Bronchial epithelial cell (primary cell): ENCODE measurements at regions not wholly inside any gene's neighbourhood (a gene's known extent, or its start where the extent isn't known, plus 50 kb on each side); places are given as distances from the start of the nearest gene placed in this dataset.

ENCODE experiments used
- DNase-seq: peaks from one replicate; pipeline ENCODE4 v3.0.0-alpha.2; 2010; ENCODE audit warnings: low read depth
- FAIRE-seq: peaks from 2 replicates; lab custom pipeline; 2011; peaks lifted over from hg19 to GRCh38; lab: Jason Lieb, UNC
- H3K27me3 ChIP-seq: 2 replicates; pipeline ENCODE4 v1.5.1; 2011; ENCODE audit warnings: low read length; ENCODE audit not compliant: control insufficient read depth, insufficient read depth
- H3K36me3 ChIP-seq: 2 replicates; pipeline ENCODE4 v1.5.1; 2011; ENCODE audit warnings: low read length; ENCODE audit not compliant: control insufficient read depth, insufficient read depth
- H3K4me3 ChIP-seq: 2 replicates; pipeline ENCODE4 v1.5.1; 2011; ENCODE audit warnings: mild to moderate bottlenecking, low read depth, low read length, control low read depth
- TF ChIP-seq, protein P1 (sequence below): IDR thresholded peaks from 2 replicates; pipeline ENCODE4 v1.5.1; 2011; ENCODE audit warnings: mild to moderate bottlenecking, moderate library complexity, low read length, control low read depth, inconsistent platforms; ENCODE audit not compliant: insufficient read depth, severe bottlenecking

DNA sequence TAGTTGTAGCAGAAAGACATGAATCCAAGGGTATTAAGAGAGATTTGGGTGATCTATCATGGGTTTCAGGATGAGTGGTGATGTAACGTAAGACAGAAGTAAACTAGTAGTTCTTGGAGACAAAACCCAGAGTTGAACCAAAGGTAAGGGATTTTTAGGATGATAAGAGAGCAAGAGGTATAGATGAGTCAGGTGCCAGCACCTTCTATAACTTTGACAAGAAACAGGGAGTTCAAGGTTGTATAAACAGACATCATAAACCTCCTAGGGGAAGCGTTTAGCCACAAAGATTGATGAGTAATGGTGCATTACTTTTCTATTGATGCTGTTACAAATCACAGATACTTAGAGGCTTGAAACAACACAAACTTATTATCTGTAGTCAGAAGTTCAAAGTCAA is 447.3 kb upstream of the ARHGEF26 start:
- TF ChIP-seq, protein P1, sequence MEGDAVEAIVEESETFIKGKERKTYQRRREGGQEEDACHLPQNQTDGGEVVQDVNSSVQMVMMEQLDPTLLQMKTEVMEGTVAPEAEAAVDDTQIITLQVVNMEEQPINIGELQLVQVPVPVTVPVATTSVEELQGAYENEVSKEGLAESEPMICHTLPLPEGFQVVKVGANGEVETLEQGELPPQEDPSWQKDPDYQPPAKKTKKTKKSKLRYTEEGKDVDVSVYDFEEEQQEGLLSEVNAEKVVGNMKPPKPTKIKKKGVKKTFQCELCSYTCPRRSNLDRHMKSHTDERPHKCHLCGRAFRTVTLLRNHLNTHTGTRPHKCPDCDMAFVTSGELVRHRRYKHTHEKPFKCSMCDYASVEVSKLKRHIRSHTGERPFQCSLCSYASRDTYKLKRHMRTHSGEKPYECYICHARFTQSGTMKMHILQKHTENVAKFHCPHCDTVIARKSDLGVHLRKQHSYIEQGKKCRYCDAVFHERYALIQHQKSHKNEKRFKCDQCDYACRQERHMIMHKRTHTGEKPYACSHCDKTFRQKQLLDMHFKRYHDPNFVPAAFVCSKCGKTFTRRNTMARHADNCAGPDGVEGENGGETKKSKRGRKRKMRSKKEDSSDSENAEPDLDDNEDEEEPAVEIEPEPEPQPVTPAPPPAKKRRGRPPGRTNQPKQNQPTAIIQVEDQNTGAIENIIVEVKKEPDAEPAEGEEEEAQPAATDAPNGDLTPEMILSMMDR, result no peak
- no peak overlapping the region for H3K4me3 ChIP-seq
- DNase-seq (no peak), FAIRE-seq (no peak)
- no peaks in the 10 kb centered on the region for H3K27me3 ChIP-seq
- no peaks in the 10 kb centered on the region for H3K36me3 ChIP-seq

DNA sequence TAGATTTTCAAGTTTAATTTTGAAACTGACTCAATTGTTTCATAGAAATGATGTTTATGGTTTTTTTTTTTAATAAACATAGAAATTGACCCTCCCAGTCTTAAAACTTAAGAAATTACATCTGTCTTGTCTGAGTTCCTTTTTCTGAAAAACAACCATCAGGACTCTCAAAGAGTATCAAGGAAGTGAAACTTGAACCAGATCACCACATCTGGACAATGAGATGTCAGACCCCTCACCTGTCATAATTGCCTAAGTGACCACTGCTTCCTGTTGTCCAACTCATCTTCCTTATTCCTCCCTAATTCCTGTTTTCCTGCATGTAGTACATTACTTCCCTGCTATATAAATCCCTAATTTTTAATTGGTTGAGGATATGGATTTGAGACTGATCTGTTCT is 441.5 kb upstream of the ARHGEF26 start:
- no peak overlapping the region for H3K4me3 ChIP-seq
- FAIRE-seq (no peak), DNase-seq (no peak)
- TF ChIP-seq, protein P1, result no peak
- H3K36me3 ChIP-seq, result no peaks in the 10 kb centered on the region
- no peaks in the 10 kb centered on the region for H3K27me3 ChIP-seq

DNA sequence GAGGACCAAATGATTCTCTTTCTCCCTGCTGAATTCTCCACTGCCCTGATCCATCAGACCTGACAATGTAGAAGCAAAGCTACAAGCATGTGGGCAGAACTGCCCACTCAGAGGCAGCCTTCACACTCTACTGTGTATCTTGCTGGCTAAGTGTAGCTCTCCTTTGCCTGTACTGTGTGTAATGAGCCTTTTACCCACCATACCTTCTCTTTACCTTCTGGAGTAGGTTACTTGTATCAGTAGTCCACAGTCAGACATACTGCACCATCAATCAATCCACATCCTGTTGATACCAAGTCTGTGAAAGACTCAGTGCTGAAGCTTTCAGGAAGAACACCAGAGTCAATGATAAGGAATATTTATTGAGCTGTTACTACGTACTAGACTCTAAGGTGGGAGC is 440.7 kb upstream of the ARHGEF26 start:
- DNase-seq (no peak), FAIRE-seq (no peak)
- no peak overlapping the region for H3K4me3 ChIP-seq
- no peaks in the 10 kb centered on the region for H3K36me3 ChIP-seq
- no peaks in the 10 kb centered on the region for H3K27me3 ChIP-seq
- TF ChIP-seq, protein P1, result no peak

DNA sequence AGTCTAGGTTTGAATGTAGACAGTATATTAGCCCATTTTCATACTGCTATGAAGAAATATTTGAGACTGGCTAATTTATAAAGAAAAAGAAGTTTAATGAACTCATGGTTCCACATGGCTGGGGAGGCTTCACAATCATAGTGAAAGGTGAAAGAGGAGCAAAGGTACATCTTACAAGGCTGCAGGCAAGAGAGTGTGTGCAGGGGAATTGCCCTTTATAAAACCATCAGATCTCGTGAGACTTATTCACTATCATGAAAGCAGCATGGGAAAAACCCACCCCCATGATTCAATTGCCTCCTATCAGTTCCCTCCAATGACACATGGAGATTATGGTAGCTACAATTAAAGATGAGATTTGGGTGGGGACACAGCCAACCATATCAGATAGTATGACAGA is 440.1 kb upstream of the ARHGEF26 start:
- Histone ChIP-seq H3K36me3 (no peaks in the 10 kb centered on the region), H3K4me3 (no peak overlapping the region), H3K27me3 (no peaks in the 10 kb centered on the region)
- TF ChIP-seq, protein P1, result no peak
- DNase-seq, result no peak
- FAIRE-seq, result no peak

DNA sequence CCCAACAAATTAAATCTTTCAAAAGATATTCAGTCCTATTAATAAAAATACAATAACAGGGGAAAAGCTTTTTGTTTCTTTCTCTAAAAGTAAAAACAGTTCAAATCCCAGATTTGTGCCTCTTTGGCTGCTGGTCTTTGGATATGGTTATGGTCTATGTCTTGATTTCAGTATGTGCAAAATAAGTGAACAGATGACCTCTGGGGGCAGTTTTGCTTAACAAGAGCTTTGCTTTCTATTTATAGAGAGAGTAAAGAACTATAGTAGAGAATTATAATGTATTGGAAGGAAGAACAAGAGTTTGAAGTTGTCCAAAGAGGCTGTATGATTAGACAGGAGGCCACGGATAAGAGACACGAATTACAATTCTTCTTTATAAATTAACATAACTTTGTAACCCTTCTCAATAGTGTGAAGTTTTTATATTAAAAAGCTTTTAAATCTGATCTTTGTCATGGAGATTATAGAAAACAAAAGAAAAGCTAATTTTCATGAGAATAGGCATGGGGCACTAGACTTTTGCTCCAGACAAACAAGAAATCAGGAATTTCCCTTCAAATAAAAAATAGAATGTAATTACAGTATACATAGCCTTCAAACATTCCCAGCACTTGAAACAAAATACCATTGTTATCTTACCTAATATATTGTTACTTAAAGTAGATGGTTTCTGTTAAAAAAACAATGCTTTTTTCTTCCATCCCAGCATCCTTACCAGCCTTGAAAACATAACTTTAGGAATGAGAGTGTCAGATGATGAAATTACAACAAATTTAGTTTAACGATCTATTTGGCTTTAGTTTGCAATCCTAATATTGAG is 432.7 kb upstream of the ARHGEF26 start:
- no peaks in the 10 kb centered on the region for H3K36me3 ChIP-seq
- TF ChIP-seq, protein P1, result no peak
- DNase-seq (peak; percentile 1), FAIRE-seq (no peak)
- H3K4me3 ChIP-seq, result no peak overlapping the region
- no peaks in the 10 kb centered on the region for H3K27me3 ChIP-seq

DNA sequence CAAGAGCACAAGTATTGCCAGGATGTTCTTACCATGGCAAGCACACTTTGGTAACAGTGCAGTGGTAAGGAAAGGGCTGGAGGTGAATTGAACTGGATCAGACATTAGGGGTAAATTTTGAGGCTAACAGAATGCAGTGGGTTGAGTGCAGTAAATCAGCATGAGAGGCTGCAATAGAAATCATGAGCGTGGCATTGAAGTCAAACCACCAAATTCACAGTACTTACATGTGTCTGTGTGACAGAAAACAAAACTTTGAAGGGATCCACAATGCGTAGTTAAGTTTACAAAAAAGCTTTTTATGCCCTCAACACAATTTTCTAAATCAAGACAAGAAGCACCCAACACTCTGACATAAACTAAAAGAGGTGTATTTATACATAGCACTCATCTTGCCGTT is 428.0 kb upstream of the ARHGEF26 start:
- no peaks in the 10 kb centered on the region for H3K27me3 ChIP-seq
- no peak overlapping the region for H3K4me3 ChIP-seq
- TF ChIP-seq, protein P1, result no peak
- DNase-seq, result no peak
- FAIRE-seq, result no peak
- H3K36me3 ChIP-seq, result no peaks in the 10 kb centered on the region
